Activated T-cell treated with anti-CD3 and anti-CD28 coated beads, Interleukin-2, amount 50 U/mL, for 48 hours (primary cell): ENCODE measurements at regions not wholly inside any gene's neighbourhood (a gene's known extent, or its start where the extent isn't known, plus 50 kb on each side); places are given as distances from the start of the nearest gene placed in this dataset.
A peak's percentile ranks its signal among the peaks of the same experiment; 100 is the strongest.

Source experiments
- DNase-seq, 2 experiments: peaks; one replicate each; pipeline ENCODE4 v3.0.0-alpha.2; 2020

DNA sequence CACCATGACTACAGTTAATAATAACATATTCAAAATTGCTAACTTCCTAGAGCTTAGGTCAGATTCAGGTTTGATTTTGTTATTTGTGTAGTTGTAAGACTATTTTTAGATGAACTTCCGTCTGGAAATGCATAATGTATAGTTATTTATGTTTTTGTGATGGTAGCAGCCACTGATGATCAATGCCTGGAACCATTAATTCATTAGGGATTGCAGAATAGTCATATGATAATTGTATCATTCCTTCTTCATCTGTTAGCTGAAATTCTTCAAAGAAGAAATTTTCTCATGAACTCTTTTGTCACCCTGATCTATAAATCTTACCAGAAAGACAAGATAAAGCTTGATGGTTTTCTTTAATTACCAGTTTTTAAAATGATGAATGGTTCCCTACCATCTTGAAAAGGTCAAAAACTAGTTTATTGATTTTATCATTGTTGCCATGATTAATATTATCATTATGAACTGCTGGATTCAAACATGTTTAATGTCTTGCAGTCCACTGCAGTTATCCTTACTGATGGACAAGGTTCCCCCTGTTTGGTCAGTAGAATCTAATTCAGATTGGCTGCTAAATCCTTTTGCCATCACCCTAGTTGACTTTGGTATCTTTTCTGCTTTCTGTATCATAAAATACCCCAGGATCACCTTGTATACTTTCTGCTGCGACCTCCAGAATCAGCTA is 433.3 kb downstream of the GPAM start:
- no peak for DNase-seq

DNA sequence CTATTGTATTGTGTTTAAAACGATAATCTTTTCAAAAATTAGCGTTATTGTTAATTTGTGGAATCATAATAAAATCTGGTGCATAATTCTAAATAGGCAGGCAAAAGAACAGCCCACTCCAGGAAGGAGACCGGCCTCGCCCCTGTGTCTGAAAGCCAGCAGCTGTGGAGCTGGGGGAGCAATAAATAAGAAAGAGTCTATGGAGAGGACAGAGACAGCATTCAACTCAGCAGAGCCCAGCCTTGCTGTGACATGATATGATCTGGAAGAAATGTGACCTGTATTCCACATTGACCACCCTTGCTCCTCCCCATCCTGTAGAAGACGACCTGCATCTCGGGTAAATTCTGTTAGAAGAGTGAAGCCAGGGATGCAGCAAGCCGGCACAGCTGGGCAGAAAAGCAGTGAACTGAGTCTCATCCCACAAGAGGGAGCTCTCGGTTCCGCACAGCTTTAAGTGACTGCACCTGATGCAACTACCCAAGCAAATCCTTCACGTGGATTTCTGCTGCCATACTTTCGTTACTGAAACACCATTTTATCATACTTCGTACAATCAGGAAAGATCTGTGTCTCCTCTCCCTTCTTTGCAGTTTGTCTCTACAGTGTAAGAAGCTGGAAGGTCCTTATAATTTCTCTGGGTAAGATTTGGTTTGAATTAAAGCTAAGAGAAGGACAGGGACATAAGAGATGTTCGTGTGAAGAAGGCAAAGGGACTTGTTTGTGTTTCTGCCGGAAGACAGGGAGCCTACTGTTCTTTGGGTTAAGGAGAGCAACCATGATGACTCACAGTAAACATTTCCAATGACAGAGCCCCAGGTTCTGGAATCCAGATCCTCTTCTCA is 427.1 kb downstream of the GPAM start:
- peak; percentile 16 to 18 for DNase-seq

DNA sequence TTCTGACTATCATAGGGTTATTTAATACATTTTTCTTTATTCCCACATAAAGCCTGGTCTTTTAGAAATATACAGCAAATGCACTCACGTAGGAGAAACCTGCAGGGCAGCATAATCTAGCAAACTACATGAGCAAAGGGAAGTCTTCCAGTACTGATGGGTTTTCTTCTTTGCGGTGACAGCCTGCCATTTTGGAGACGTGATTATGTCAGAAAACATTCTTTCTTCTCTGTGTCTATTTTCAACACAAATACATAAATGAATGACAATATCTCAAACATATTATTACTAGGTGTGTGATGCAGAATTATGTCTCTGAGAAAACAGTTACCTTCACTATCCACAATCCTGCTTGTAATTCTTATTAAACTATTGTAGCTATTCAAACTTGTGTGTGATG is 425.0 kb downstream of the GPAM start:
- DNase-seq = no peak

DNA sequence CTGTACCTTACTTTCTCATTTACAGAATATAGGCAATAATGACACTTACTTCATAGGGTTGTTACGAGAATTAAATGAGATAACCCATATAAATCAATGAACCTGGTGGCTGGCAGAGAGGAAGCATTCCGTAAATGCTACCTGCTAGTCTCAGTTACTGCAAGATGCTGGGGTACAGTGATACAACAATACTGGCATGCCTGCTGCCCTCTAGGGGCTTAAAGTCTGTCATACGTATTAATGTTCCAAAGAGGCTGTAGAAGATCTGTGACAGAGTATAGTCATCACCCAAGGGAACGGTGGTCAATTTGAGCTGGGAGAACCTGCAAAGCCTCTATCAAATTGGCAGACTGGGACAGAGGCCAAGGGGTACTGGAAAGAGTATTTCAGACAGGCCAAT is 421.5 kb downstream of the GPAM start:
- DNase-seq = no peak

DNA sequence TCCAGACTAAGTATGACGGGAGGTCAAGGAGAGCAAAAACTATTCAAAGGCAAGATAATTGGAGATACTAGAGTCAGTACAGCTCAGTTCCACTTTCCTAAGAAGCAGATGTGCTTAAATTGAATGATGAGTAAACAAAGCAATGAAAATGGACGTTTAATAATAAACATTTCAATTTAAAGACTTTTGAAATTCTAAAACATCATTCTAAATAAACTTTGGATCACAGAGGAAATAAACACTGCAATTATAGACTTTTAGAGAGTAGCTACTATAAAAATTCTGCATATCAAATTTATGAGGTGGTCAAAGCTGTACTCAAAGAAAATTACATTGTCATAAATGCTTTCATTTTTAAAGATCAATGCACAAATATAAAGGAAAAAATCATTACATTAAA is 418.3 kb downstream of the GPAM start:
- DNase-seq = no peak

DNA sequence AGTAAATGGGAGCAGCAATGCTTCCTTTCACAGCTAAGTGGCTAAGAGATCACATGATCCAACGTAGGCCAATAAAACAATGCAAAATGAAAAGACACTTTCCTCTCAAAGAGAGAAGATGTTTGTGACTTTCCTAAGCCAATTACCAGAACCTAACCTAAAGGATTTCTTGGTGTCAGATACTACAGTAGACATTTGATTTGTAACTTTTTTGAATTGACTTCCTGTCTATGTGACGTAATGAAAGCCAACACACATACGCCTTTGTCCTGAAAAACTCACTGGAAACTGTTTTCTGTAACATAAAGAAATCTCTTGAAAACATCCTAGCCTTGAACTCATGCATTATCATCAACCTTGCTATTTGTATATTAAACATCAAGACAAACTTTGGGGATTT is 417.1 kb downstream of the GPAM start:
- no peak for DNase-seq

DNA sequence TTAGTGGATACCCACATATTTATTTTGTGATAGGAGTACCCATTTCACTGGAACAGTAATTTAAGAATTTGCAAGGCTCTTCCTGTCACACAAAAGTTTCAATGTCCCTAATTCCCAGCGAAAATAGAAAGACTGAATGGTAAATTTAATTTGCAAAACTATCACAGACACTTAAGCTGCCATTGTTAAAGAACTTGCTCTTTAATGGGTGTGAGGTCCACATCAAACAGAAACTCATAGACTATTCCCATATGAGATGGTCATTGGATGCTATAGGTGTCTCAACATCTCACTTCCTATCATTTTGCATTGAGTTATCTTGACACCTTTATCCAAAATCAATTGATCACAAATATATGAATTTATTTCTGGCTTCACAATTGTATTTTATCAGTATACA is 415.9 kb downstream of the GPAM start:
- no peak for DNase-seq

DNA sequence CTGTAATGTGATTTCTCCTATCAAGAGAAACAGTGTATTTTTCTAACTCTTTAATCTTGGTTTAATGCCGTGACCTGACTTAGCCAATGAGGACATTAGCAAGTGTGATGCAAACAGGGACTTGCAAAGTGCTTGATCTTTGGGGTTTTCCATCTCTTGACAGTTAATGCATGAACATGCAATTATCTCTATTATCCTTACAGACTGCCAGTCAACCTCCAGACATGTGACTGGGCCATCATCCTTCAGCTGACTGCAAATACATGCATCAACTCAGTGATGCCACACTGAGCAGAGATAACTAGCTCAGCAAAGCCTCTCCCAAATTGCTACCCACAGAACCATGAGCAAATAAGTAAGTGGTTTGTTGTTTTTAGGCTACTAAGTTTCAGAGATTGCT is 409.6 kb downstream of the GPAM start:
- DNase-seq = no peak

DNA sequence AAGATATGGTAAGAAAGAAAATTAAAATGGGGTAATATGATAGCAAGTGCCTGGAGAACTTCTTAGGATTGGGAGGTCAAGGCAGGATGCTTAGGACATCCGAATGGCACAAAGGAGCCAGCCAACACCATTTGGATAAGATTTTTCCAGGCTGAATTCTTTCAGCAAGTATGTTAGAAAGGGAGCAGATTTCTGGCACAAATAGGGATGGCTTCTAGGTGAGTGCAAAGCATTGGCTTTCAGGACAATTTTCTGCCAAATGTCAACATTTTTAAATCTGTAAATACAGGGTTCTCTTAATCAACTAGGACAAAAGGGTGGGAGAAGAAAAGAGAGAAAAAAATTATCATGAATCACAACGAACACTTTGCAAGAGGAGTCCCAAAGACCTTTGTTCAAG is 409.1 kb downstream of the GPAM start:
- DNase-seq = no peak

DNA sequence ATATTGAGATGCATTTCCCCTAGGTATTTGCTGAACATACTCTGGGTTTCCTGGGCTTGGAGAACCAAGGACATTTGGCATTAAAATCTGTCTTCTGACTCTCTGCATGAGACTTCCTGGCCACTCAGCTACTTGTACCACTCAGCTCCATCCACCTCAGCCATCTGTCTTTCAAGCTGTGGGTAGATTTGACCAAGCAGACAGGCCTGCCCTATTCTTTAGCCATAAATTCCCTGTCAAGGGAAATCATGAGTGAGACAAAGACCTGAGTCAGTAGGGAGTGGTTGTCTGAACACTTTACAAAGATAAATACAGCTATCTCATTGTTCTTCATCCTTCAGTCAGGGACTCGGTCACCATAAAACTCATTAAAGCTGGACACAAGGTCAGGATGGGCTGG is 399.1 kb downstream of the GPAM start:
- DNase-seq = no peak

DNA sequence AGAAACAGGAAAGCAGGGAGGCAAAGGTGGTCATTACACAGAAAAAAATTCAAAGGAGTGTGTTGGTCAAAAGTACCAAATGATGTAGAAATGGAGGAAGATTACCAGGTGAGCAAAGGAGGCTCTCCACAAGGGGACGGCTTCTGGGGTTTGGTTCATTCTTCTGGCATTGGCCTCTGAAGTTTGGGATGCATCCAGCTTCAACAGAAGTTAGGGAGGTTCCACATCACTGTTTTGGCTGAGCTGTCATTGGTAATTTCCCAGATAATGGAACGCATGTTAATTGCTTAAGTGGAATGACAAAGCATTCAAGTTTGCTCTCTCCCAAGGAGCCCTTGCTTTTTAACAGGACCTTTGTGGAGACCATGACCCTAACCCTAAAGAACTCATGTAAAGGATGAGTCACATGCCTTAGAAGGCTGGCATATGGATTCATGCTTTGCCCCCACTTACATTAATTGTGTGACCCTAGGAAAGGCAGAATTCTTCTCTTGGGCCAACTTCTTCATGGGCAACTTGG is 398.6 kb downstream of the GPAM start:
- no peak for DNase-seq

DNA sequence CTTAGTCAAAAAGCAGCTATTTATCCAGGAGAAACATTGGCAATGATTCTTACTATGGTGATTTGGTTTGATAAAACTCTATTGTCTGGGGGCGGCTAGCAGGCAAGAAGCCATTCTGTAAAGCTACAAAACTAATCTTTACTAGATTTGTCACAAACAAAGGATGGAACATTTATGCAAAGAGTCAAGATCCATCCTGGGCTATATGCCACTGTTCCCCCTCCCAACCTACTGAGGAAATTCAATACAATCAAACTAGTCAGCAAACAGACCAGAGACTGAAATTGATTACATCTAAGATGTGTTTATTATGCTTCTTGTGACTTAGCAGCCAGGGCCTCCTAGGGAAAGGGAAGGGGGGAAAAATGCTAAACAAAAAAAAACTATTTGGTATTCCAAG is 397.6 kb downstream of the GPAM start:
- no peak for DNase-seq

DNA sequence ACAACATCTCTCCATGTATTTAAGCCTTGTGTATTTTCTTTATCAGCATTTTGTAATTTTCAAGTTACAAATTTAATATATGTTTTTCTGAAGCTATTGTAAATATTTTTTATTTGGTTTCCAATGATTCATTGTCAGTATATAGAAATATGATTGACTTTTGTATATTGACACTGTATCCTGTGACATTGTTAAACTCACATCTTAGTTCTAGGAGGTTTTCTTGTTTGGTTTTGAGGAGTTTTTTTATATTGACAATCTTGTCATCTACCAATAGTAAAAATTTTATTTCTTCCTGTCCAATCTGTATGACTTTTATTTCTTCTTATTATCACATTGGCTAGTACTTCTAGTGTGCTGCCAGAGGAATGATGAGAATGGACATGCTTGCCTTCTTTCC is 393.7 kb downstream of the GPAM start:
- no peak for DNase-seq

DNA sequence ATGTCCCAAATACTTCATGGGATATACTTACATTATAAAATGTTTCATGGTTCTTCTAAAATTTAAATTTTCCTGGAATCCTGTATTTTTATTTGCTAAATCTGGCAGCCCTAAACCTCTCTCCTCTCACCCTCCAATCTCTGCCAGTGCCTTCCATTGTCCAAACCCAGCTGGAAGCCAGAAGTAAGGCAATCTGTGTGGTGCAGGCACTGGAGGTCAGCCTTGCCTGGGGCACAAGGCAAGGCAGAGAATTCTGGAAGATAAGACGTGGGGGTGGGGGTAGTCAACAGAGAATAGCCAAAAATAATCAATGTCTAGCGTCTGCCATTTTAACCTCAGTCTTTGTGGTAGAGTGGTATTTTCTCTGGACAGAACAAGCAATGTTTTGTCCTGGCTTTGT is 381.7 kb downstream of the GPAM start:
- no peak for DNase-seq

DNA sequence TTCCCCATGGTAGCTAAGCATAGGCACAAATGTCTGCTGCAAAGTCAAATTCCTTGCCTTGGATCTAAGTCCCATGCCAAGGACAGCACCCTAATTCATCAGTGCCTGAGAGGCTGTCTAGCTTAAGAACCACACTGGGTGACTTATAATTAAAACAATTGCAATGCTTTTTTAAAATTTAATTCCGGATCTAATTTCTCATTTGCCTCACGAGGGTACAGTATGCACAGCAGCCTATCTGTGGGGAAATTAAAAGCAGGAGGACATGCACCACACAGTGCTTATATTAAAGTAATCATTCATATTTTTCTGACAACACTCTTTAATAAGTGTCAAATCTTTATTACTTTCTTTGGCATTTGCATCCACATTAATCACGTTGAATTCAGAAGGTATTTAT is 378.8 kb downstream of the GPAM start:
- no peak for DNase-seq

DNA sequence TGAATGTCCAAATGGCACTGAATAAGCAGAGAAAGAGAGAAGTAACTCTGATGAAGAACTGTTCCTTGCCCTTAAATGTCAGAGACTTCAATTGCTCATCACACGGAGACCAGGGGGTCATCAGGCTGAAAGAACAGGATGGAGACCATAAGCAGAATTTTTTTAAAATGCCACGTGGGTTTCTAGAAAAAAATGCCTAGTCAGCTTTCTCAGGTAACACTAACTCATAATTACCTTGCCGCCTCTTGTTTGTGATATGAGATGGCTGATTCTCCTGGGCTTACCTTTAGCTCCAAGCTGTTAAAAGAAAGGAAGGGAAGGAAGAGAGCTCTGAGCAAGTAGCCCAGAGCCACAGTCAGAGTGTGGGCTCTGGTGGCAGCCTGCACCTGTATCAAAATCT is 372.0 kb downstream of the GPAM start:
- no peak for DNase-seq

DNA sequence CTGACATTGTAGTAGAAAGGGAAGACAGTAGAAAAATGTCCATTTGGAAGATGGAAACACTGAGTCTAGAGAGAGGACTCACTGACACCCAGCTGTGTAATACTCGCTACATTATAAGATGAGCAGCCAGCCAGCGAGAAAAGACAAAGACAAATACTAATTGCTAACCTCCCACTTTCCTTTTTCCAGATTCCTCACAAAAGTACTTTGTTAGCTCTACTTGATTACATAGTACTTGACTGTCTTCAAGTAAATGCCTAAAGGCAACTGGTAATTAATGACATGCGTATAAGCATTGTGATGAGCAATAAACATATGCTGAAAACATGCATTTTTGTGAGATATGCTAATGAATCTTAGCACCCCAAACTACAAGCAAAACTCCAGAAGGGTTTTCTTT is 363.1 kb downstream of the GPAM start:
- DNase-seq = no peak

DNA sequence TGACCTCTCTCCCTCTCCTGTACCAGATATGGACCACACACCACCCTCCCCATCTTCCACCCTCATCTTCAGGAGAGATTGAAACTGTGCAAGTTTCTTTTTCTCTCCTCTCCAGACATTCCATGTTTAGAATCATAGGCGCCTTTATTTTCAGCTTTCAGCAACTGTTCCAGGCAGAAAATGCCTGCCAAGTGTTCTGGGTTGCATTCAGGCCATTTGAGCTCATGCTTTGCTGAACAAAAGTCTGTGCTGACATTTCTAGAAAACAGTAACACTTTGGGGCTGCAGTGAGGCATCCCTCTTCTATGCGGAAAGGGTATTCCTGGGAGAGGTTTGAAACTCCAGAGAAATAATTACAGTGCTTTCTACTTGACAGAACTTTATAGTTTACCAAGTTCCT is 361.7 kb downstream of the GPAM start:
- DNase-seq = no peak

DNA sequence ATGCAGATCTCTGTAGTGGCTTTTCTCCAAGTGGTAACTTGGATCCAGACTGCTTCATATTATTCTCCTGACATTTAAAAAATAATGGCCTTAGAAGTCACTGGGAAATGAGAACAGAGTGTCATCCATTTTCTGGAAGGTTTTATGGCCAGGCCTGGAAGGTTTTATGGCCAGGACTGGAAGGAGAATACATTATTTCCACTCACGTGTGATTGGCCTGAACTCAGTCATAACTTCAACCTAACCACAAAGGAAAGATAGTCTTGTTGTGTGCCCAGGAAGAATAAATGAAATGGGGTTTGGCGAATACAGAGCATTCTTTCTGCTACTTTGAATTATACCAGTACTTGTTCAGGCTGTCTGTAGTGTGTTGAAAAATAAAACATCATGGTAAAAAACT is 360.9 kb downstream of the GPAM start:
- DNase-seq = no peak

DNA sequence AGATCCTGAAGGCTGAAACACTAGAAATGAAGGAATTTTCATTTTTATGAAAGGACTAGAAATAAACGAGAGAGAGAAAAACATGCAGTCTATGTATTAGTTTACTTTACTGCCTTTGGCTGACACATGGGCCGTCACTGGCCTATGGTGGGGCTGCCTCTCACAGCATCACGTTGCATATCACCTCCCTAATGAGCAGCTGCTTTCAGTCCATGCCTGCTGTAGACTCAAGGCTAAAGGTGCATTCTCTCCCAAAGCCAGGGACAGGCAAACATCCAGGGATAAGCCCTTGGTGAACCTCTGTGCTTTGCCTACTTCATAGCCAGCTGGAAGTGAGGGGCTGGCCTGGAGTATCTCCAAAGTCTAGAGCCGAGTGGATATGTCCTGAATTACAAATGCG is 359.4 kb downstream of the GPAM start:
- DNase-seq = no peak

DNA sequence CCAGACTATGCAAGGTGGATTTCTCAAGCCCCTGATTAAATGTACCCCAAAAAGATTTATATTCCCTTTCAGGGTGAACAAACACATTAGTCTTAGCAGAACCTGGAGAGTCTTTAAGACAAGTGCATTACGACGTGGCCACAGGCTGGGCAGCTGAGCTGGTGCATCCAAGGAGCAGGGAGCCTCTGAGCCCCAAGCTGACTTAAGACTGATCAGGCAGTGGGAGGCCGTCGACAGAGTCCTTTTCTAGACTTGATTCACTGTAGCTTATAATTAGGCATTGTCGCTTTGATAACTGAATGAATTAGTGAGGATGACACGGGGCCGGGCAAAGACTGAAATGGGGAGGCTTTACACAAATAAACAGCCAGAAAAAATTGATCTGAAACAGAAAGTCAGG is 353.2 kb downstream of the GPAM start:
- no peak for DNase-seq

DNA sequence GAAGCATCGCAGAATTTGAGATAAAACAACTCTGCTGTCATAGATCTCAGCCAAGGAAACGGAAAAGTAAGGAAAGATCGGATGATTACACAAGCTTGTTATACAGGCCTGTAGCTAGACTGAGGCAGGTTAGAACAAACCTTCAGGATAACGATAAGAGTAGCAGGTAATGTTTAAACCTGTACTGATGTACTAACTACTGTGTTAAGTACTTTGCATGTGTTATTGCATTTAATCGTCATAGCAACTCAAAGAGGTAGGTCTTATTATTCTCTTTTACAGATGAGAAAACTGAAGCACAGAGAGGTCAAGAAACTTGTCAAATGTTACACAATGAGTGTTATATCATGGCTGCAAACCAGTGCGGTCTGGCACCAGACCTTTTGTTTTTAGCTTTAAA is 352.5 kb downstream of the GPAM start:
- DNase-seq = no peak

DNA sequence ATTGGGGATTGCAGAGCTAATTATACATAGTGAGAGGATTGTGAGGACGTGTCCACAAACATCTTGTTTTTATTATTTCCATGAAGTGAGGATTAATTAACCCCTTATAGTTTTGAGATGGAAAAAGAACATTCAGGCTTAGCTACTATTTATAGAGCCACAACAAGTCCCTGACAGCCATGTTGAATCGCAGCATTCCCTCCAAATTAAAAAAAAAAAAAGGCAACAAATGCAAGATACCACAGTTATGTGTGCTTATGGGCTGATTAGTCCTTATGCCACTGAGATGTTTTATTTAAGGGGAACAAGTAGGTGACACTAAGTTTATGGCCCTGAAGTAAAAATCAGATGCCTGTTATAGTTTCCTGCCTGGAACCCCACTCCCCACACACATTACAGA is 350.3 kb downstream of the GPAM start:
- no peak for DNase-seq

DNA sequence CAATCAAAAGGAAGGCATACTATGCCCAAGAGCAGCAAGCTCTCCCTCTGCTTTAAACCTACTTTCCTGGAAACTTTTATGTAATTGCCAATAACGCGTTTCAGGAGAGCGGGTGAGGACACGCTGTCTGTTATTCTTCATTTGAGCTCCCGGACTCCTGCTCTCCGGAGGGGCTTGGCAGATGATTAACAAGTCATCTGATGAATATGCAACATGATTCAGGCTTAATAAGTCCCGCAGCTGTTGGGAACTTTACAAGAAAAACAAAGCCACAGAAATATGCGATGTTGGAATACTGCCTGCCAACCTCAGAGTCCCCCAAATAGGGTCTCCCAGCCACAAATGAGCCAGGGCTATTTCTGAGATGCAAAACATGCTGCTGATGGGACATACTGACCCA is 348.0 kb downstream of the GPAM start:
- DNase-seq = no peak

DNA sequence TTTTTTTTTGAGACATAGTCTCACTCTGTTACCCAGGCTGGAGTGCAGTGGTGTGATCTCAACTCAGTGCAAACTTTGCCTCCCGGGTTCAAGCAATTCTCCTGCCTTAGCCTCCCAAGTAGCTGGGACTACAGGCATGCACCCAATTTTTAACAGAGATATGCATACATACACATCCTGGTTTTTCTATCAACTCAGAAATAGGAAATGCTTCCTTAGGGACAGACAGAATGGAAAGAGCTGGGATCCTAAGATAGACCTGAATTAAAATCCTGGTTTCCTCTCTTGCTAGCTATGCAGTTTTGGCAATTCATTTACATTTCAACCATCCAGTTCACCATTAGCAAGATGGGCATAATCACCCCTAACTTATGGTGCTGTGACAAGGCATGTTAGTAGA is 347.5 kb downstream of the GPAM start:
- no peak for DNase-seq
